NOMO-1 (cell line): ENCODE measurements at regions not wholly inside any gene's neighbourhood (a gene's known extent, or its start where the extent isn't known, plus 50 kb on each side); places are given as distances from the start of the nearest gene placed in this dataset.

ENCODE experiments used
- DNase-seq, 2 experiments: peaks; one replicate each; lab custom pipeline; 2025; ENCODE audit not compliant: unreplicated experiment in 2 of 2; lab: John Stamatoyannopoulos, UW

- no peak for DNase-seq
These were observed 109.9 kb downstream of the DAD1 start for GRCh38 chr14:22479132-22479531.

GRCh38 chr14:22478670-22479069 lies 110.4 kb downstream of the DAD1 start:
- DNase-seq, result no peak

- DNase-seq, result no peak
These were observed 110.8 kb downstream of the DAD1 start for GRCh38 chr14:22478247-22478646.

- no peak for DNase-seq
These were observed 111.3 kb downstream of the DAD1 start for GRCh38 chr14:22477569-22478194.

- DNase-seq, result no peak
These were observed 112.1 kb downstream of the DAD1 start for GRCh38 chr14:22476887-22477286.

GRCh38 chr14:22476005-22476751 lies 112.8 kb downstream of the DAD1 start:
- DNase-seq, result no peak

GRCh38 chr14:22475381-22475780 lies 113.6 kb downstream of the DAD1 start:
- no peak for DNase-seq

- no peak for DNase-seq
These were observed 114.2 kb downstream of the DAD1 start for GRCh38 chr14:22474730-22475351.

- peak; percentile 12 to 66 for DNase-seq
These were observed 115.8 kb downstream of the DAD1 start for GRCh38 chr14:22472935-22473854.

GRCh38 chr14:22472466-22472865 lies 116.6 kb downstream of the DAD1 start:
- no peak for DNase-seq

GRCh38 chr14:22471545-22472121 lies 117.4 kb downstream of the DAD1 start:
- DNase-seq, result no peak

- no peak for DNase-seq
These were observed 119.3 kb downstream of the DAD1 start for GRCh38 chr14:22469538-22470303.

- no peak for DNase-seq
These were observed 120.2 kb downstream of the DAD1 start for GRCh38 chr14:22468830-22469229.

- DNase-seq, result no peak
These were observed 122.5 kb downstream of the DAD1 start for GRCh38 chr14:22466491-22466890.

GRCh38 chr14:22465201-22465840 lies 123.7 kb downstream of the DAD1 start:
- DNase-seq, result no peak

GRCh38 chr14:22464422-22465142 lies 124.4 kb downstream of the DAD1 start:
- no peak for DNase-seq

GRCh38 chr14:22463763-22464173 lies 125.3 kb downstream of the DAD1 start:
- DNase-seq, result no peak

- no peak for DNase-seq
These were observed 126.1 kb downstream of the DAD1 start for GRCh38 chr14:22462923-22463322.
